SJSA1 (cell line): ENCODE measurements at regions not wholly inside any gene's neighbourhood (a gene's known extent, or its start where the extent isn't known, plus 50 kb on each side); places are given as distances from the start of the nearest gene placed in this dataset.

Experiments used
- DNase-seq, 2 experiments: peaks; one replicate each; pipeline ENCODE4 v3.0.0-alpha.2; 2015 to 2020; ENCODE audit warnings: low spot score in 2 of 2, low read depth in 1 of 2
- H3K27ac ChIP-seq: fragments of 250-450 bp; sonication (Bioruptor Pico); 2 replicates; pipeline ENCODE4 v1.5.1; 2020; ENCODE audit warnings: mild to moderate bottlenecking, moderate library complexity
- H3K27me3 ChIP-seq: fragments of 250-450 bp; sonication (Bioruptor Pico); replicated peaks from 2 replicates; pipeline ENCODE4 v1.5.1; 2020; ENCODE audit warnings: mild to moderate bottlenecking, moderate library complexity
- H3K36me3 ChIP-seq: fragments of 250-450 bp; sonication (Bioruptor Pico); 2 replicates; pipeline ENCODE4 v1.5.1; 2020; ENCODE audit warnings: mild to moderate bottlenecking
- H3K4me1 ChIP-seq: fragments of 250-450 bp; sonication (Bioruptor Pico); replicated peaks from 2 replicates; pipeline ENCODE4 v1.6.1; 2021; ENCODE audit warnings: mild to moderate bottlenecking
- H3K4me3 ChIP-seq: fragments of 250-450 bp; sonication (Bioruptor Pico); 2 replicates; pipeline ENCODE4 v1.5.1; 2020; ENCODE audit warnings: mild to moderate bottlenecking
- H3K9me3 ChIP-seq: fragments of 250-450 bp; sonication (Bioruptor Pico); replicated peaks from 2 replicates; pipeline ENCODE4 v1.5.1; 2020; ENCODE audit warnings: mild to moderate bottlenecking

- Histone ChIP-seq H3K27me3 (no peaks in the 10 kb centered on the region), H3K4me3 (no peak overlapping the region), H3K36me3 (no peaks in the 10 kb centered on the region), H3K4me1 (no peaks in the 10 kb centered on the region), H3K27ac (no peak overlapping the region), H3K9me3 (0 out of 2 replicates have a peak, but pooled peaks cover 2% of the 10 kb centered on the region)
- no peak for DNase-seq
Measured at GRCh38 chr1:29959356-29959755, 723.0 kb downstream of the PTPRU start.

DNA sequence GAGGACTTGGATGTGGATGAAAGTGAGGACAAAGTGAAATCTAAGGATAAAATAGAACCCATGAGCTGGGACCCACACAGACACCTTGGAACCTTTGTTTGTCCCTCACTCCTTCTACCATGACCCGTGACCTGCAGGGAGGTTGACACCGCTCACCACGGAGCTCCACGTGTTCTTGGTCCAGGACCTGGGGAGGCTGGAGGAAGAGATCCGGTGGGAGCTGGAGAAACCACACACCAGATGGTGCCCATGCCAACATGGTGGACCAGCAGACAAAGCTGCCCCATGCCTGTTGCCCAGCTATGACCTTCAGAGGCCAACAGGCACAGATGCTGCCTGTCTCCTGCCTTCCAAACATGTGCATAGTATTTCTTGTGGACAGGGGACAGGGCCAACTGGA lies 721.9 kb downstream of the PTPRU start:
- Histone ChIP-seq H3K4me3 (no peak overlapping the region), H3K27me3 (no peaks in the 10 kb centered on the region), H3K36me3 (no peaks in the 10 kb centered on the region), H3K9me3 (0 out of 2 replicates have a peak, but pooled peaks cover 2% of the 10 kb centered on the region), H3K4me1 (no peaks in the 10 kb centered on the region), H3K27ac (no peak overlapping the region)
- peak in 1 of 2 experiments; percentile 16 for DNase-seq

DNA sequence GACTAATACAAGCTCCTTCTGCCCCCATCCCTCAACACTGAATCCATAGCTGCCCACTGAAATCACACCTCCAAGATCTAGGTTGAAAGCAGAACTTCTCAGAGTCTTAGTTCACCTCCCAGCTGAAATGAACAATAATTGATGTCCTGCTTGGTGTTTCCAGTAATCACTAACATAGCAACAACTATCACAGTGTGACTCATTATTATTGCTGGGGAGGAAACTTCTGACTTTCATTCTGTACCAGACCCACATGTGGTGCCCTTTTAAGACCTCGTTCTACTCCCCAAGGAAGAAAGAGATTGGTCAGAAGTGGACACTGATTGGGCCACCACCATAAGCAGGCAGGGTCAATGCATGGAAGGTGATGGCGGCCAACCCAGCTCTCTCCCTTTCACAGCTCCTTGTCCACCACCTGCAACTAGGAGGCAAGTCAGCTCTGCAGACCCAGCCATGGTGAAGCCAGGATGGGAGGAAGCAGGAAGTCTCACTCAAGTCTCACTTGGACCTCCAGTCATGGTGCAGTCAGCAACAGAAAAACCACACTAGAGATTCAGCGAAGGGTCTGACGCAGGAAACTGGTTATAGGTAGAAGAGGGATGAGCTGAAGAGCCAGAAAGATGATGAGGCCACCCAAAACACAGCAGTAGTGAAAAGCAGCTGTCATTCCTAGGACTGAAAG lies 720.2 kb downstream of the PTPRU start:
- Histone ChIP-seq H3K4me3 (no peak overlapping the region), H3K36me3 (no peaks in the 10 kb centered on the region), H3K4me1 (no peaks in the 10 kb centered on the region), H3K27me3 (no peaks in the 10 kb centered on the region), H3K27ac (no peak overlapping the region), H3K9me3 (0 out of 2 replicates have a peak, but pooled peaks cover 2% of the 10 kb centered on the region)
- DNase-seq: no peak

DNA sequence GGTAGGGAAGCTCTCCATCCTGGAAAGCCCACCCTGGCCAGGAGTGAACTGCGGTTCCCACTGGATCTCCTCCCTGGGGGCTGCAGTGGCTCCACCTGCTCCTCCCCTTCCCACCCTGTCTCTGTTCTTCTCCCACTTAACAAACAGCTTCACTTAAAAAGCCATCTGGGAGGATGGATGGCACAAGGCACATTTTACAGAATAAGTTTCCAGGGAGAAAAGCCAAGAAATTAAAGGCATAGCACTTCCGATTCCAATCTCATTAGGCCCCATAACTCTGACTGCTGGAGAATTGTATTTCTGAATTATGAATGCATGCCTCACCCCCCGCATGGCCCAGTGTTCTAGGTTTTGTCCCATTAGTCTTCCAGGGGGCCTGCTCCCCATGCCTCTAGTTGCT lies 718.3 kb downstream of the PTPRU start:
- no peak overlapping the region for H3K4me3 ChIP-seq
- H3K36me3 ChIP-seq: no peaks in the 10 kb centered on the region
- H3K9me3 ChIP-seq: 0 out of 2 replicates have a peak, but pooled peaks cover 2% of the 10 kb centered on the region
- H3K4me1 ChIP-seq: no peaks in the 10 kb centered on the region
- no peak for DNase-seq
- H3K27ac ChIP-seq: no peak overlapping the region
- no peaks in the 10 kb centered on the region for H3K27me3 ChIP-seq

DNA sequence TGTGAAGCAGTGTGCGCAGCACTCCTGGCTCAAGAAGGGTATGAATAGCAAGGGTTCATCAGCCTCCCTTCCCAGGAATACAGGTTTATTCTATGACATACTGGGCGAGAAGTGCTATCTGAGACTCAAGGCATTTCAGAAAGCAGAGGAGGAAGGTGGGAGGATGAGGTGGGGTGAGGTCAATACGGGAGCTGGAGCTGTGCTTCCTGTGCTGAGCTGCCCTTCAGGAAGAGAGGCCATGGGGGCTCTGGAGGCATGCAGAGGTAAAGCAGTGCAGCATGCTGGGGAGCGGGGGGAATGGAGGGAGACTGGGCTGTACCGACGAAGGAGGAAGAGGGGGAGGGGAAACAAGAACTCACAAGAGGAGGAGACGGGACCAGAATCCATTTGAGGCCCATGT lies 717.6 kb downstream of the PTPRU start:
- H3K4me3 ChIP-seq: no peak overlapping the region
- no peaks in the 10 kb centered on the region for H3K36me3 ChIP-seq
- H3K9me3 ChIP-seq: 0 out of 2 replicates have a peak, but pooled peaks cover 2% of the 10 kb centered on the region
- H3K27ac ChIP-seq: no peak overlapping the region
- no peaks in the 10 kb centered on the region for H3K27me3 ChIP-seq
- no peaks in the 10 kb centered on the region for H3K4me1 ChIP-seq
- DNase-seq: no peak

DNA sequence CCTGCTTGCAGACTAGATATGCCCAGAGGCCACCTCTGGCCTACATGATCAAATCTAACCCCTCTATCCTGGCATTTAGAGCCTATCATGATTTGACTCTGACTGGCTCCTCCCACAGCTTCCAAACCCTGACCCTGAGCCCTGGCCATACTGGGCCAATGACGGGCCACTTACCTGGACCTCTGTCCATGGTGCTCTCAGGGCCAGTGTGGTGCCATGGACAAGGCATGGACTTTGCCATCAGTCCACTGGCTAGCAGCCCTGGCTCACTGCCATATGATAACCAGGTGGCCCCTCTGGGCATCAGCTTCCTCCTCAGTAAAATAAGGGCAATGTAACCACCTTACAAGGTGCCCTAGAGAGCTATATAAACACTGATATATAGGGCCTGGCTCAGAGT lies 713.4 kb downstream of the PTPRU start:
- Histone ChIP-seq H3K27me3 (0 out of 2 replicates have a peak, but pooled peaks cover 3% of the 10 kb centered on the region), H3K27ac (no peak overlapping the region), H3K4me1 (no peaks in the 10 kb centered on the region), H3K4me3 (no peak overlapping the region), H3K9me3 (no peaks in the 10 kb centered on the region), H3K36me3 (no peaks in the 10 kb centered on the region)
- DNase-seq: no peak

DNA sequence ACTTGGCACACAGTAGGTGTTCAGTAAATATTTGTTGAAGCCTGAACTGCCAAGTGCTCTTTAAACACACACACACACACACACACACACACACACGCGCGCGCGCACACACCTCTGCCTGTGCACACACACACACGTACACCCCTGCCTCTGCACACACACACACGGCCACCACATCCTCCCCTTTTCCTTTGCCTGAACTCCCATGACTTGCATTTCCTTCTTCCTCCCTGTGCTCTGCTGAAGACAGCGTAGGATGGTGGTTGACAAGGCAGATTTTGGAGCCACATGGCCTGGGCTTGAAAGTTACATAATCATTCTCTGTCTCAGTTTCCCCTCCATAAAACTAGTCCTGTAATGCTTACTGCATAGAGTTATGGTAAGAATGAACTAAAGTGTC lies 712.3 kb downstream of the PTPRU start:
- H3K27ac ChIP-seq: no peak overlapping the region
- H3K27me3 ChIP-seq: 0 out of 2 replicates have a peak, but pooled peaks cover 3% of the 10 kb centered on the region
- no peaks in the 10 kb centered on the region for H3K4me1 ChIP-seq
- H3K36me3 ChIP-seq: no peaks in the 10 kb centered on the region
- H3K9me3 ChIP-seq: no peaks in the 10 kb centered on the region
- no peak for DNase-seq
- no peak overlapping the region for H3K4me3 ChIP-seq

DNA sequence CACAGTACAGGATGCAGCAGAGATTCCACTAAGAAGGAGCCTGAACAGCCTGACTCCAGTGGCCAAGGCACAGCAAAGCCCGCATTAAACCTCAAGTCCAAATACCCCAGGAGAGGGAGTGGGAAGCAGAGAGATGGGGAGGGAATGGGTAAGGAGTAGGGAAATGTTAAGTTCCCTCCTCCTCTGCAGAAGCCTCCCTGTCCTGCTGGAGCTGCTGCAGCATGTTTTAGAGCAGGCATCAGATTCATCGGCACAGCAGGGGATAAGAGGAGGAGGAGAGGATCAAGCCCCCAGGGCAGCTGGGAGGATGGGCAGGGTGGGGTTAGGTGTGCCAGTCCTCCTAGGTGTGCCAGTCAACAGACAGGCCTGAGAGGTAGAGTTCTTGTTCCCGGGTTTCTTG lies 709.7 kb downstream of the PTPRU start:
- Histone ChIP-seq H3K27me3 (0 out of 2 replicates have a peak, but pooled peaks cover 3% of the 10 kb centered on the region), H3K4me3 (no peak overlapping the region), H3K9me3 (no peaks in the 10 kb centered on the region), H3K4me1 (no peaks in the 10 kb centered on the region), H3K36me3 (no peaks in the 10 kb centered on the region), H3K27ac (no peak overlapping the region)
- DNase-seq: no peak

GRCh38 chr1:29945426-29945825 lies 709.1 kb downstream of the PTPRU start:
- no peaks in the 10 kb centered on the region for H3K4me1 ChIP-seq
- no peaks in the 10 kb centered on the region for H3K36me3 ChIP-seq
- no peak overlapping the region for H3K4me3 ChIP-seq
- H3K27ac ChIP-seq: no peak overlapping the region
- DNase-seq: no peak
- H3K9me3 ChIP-seq: no peaks in the 10 kb centered on the region
- H3K27me3 ChIP-seq: 0 out of 2 replicates have a peak, but pooled peaks cover 3% of the 10 kb centered on the region

- H3K36me3 ChIP-seq: no peaks in the 10 kb centered on the region
- DNase-seq: no peak
- H3K4me1 ChIP-seq: no peaks in the 10 kb centered on the region
- no peaks in the 10 kb centered on the region for H3K9me3 ChIP-seq
- 0 out of 2 replicates have a peak, but pooled peaks cover 3% of the 10 kb centered on the region for H3K27me3 ChIP-seq
- H3K27ac ChIP-seq: no peak overlapping the region
- no peak overlapping the region for H3K4me3 ChIP-seq
Measured at GRCh38 chr1:29944253-29944905, 708.1 kb downstream of the PTPRU start.

DNA sequence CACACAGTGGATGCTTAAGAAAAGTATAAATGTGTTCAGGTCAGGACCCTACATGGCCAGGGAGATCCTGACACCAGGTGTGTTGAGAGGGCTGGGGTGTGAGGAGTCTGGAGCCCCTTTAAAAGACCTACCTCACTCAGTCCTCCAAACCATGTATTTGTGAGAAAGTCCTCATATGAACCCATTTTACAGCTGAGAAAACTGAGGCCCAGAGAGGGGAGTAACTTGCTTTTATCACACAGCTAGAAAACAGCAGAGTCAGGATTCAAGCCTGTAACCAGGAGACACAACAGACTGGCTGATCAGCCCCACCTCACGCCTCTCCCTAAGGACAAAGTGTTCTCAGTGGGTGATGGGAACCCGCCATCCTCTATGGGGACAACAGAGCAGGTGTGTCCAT lies 706.7 kb downstream of the PTPRU start:
- 0 out of 2 replicates have a peak, but pooled peaks cover 3% of the 10 kb centered on the region for H3K27me3 ChIP-seq
- H3K4me3 ChIP-seq: no peak overlapping the region
- H3K9me3 ChIP-seq: no peaks in the 10 kb centered on the region
- H3K4me1 ChIP-seq: no peaks in the 10 kb centered on the region
- H3K36me3 ChIP-seq: no peaks in the 10 kb centered on the region
- DNase-seq: no peak
- no peak overlapping the region for H3K27ac ChIP-seq

DNA sequence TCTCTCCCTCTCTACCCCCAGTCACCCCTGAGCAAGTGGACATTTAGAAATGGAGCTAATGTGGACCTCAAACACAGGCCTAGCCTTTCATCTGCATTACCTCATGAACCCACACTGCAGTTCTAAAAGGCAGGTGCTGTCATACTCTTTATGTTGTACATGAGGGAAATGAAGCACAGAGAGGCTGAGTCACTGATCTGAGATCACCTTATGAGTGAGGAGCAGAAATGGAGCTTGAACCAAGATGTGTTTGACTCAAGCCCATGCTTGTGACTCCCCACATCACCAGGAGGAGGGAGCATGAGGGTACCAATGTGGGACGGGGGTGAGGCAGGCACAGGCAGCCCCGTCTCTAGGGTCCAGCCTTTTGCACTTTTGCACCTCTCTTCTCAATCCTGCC lies 702.8 kb downstream of the PTPRU start:
- DNase-seq: no peak
- no peaks in the 10 kb centered on the region for H3K36me3 ChIP-seq
- H3K27ac ChIP-seq: no peak overlapping the region
- H3K27me3 ChIP-seq: no peaks in the 10 kb centered on the region
- no peaks in the 10 kb centered on the region for H3K4me1 ChIP-seq
- no peaks in the 10 kb centered on the region for H3K9me3 ChIP-seq
- no peak overlapping the region for H3K4me3 ChIP-seq

DNA sequence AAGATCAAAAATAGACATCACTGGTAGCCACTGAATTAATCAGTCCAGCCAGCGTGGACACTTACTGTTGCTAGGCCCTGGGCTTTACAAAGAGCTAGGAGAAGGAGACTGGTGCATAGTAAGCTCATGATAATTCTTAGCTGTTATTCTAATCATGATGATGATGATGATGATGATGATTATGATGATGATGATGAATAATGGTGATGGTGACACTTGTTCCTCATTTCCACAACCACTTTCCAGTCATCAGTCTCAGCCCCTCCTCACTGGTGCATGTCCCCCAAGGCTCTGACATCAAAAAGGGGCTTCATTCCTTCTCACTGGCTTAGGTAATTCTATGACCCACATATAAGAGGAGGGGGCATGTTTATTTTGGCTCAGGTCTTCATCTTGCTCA lies 701.0 kb downstream of the PTPRU start:
- no peak overlapping the region for H3K27ac ChIP-seq
- H3K4me3 ChIP-seq: no peak overlapping the region
- H3K4me1 ChIP-seq: peaks cover 10% of the 10 kb centered on the region
- no peaks in the 10 kb centered on the region for H3K9me3 ChIP-seq
- DNase-seq: no peak
- H3K27me3 ChIP-seq: no peaks in the 10 kb centered on the region
- no peaks in the 10 kb centered on the region for H3K36me3 ChIP-seq

- H3K4me3 ChIP-seq: no peak overlapping the region
- H3K9me3 ChIP-seq: no peaks in the 10 kb centered on the region
- no peak overlapping the region for H3K27ac ChIP-seq
- no peaks in the 10 kb centered on the region for H3K36me3 ChIP-seq
- peaks cover 10% of the 10 kb centered on the region for H3K4me1 ChIP-seq
- H3K27me3 ChIP-seq: no peaks in the 10 kb centered on the region
- no peak for DNase-seq
Measured at GRCh38 chr1:29936031-29936544, 699.8 kb downstream of the PTPRU start.
